ENCODE measurements at regions not wholly inside any gene's neighbourhood (a gene's known extent, or its start where the extent isn't known, plus 50 kb on each side); places are given as distances from the start of the nearest gene placed in this dataset.

DNA sequence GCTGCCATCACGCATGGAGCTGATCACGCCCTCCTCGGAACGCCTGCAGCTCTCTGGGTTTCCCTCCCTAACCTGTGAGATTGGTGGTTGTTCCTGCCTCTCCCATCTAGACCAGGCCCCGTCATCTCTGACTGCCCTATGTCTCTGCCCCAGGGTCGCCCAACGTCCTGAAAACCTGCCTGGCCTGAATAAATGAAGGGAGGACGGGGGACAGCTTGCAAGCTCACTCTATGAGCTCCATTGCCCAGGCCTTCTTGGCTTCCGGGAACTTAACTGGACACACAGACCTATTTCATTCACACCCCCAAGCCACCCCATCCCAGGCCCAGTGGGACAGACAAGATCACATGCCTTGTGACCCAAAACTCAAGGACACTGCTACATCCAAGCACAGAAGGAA lies 274.2 kb downstream of the XXYLT1 start:
- TF ChIP-seq RAD21 (IDR thresholded peaks at IDR 0.05; ENCODE audit: low read depth) (no peak), TAF1 (IDR thresholded peaks at IDR 0.05; ENCODE audit: low read depth) (no peak), EGR1 (IDR thresholded peaks at IDR 0.05) (no peak), YY1 (IDR thresholded peaks at IDR 0.05; ENCODE audit: low read depth) (no peak), TEAD4 (IDR thresholded peaks at IDR 0.05) (no peak), CREB1 (IDR thresholded peaks at IDR 0.05; ENCODE audit: low read depth) (no peak), EP300 (IDR thresholded peaks at IDR 0.05; ENCODE audit: borderline replicate concordance) (no peak), CEBPB (IDR thresholded peaks at IDR 0.05) (no peak), NFIC (IDR thresholded peaks at IDR 0.05) (no peak)
- TF ChIP-seq, protein P1, sequence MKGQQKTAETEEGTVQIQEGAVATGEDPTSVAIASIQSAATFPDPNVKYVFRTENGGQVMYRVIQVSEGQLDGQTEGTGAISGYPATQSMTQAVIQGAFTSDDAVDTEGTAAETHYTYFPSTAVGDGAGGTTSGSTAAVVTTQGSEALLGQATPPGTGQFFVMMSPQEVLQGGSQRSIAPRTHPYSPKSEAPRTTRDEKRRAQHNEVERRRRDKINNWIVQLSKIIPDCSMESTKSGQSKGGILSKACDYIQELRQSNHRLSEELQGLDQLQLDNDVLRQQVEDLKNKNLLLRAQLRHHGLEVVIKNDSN (IDR thresholded peaks at IDR 0.05), result no peak
- TF ChIP-seq, protein P2, sequence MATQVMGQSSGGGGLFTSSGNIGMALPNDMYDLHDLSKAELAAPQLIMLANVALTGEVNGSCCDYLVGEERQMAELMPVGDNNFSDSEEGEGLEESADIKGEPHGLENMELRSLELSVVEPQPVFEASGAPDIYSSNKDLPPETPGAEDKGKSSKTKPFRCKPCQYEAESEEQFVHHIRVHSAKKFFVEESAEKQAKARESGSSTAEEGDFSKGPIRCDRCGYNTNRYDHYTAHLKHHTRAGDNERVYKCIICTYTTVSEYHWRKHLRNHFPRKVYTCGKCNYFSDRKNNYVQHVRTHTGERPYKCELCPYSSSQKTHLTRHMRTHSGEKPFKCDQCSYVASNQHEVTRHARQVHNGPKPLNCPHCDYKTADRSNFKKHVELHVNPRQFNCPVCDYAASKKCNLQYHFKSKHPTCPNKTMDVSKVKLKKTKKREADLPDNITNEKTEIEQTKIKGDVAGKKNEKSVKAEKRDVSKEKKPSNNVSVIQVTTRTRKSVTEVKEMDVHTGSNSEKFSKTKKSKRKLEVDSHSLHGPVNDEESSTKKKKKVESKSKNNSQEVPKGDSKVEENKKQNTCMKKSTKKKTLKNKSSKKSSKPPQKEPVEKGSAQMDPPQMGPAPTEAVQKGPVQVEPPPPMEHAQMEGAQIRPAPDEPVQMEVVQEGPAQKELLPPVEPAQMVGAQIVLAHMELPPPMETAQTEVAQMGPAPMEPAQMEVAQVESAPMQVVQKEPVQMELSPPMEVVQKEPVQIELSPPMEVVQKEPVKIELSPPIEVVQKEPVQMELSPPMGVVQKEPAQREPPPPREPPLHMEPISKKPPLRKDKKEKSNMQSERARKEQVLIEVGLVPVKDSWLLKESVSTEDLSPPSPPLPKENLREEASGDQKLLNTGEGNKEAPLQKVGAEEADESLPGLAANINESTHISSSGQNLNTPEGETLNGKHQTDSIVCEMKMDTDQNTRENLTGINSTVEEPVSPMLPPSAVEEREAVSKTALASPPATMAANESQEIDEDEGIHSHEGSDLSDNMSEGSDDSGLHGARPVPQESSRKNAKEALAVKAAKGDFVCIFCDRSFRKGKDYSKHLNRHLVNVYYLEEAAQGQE (IDR thresholded peaks at IDR 0.05; ENCODE audit: low read depth), result no peak

- TF ChIP-seq TAF1 (IDR thresholded peaks at IDR 0.05; ENCODE audit: low read depth), result no peak
- no peak for TF ChIP-seq EP300 (IDR thresholded peaks at IDR 0.05; ENCODE audit: borderline replicate concordance)
- TF ChIP-seq EGR1 (IDR thresholded peaks at IDR 0.05), result no peak
These were observed 272.5 kb downstream of the XXYLT1 start for GRCh38 chr3:194998417-194998816.

- TF ChIP-seq CREB1 (IDR thresholded peaks at IDR 0.05; ENCODE audit: low read depth) (no peak), FOXM1 (IDR thresholded peaks at IDR 0.05; ENCODE audit: borderline replicate concordance, low read depth) (no peak), NFIC (IDR thresholded peaks at IDR 0.05) (no peak), ZBTB7A (IDR thresholded peaks at IDR 0.05; ENCODE audit: low read depth) (no peak), TAF1 (IDR thresholded peaks at IDR 0.05; ENCODE audit: low read depth) (no peak), TEAD4 (IDR thresholded peaks at IDR 0.05) (no peak), EP300 (IDR thresholded peaks at IDR 0.05; ENCODE audit: borderline replicate concordance) (no peak), EGR1 (IDR thresholded peaks at IDR 0.05) (no peak), TCF12 (IDR thresholded peaks at IDR 0.05; ENCODE audit: low read depth) (no peak), RAD21 (IDR thresholded peaks at IDR 0.05; ENCODE audit: low read depth) (no peak), YY1 (IDR thresholded peaks at IDR 0.05; ENCODE audit: low read depth) (no peak)
- TF ChIP-seq, protein P1 (IDR thresholded peaks at IDR 0.05), result no peak
- TF ChIP-seq, protein P3, sequence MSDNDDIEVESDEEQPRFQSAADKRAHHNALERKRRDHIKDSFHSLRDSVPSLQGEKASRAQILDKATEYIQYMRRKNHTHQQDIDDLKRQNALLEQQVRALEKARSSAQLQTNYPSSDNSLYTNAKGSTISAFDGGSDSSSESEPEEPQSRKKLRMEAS (IDR thresholded peaks at IDR 0.05), result no peak
- TF ChIP-seq, protein P2 (IDR thresholded peaks at IDR 0.05; ENCODE audit: low read depth), result no peak
These were observed 272.0 kb downstream of the XXYLT1 start for GRCh38 chr3:194998948-194999347.

- TF ChIP-seq, protein P3 (IDR thresholded peaks at IDR 0.05), result no peak
- no peak for TF ChIP-seq RAD21 (IDR thresholded peaks at IDR 0.05; ENCODE audit: low read depth)
- no peak for TF ChIP-seq EP300 (IDR thresholded peaks at IDR 0.05; ENCODE audit: borderline replicate concordance)
- no peak for TF ChIP-seq FOXM1 (IDR thresholded peaks at IDR 0.05; ENCODE audit: borderline replicate concordance, low read depth)
- no peak for TF ChIP-seq CEBPB (IDR thresholded peaks at IDR 0.05)
- no peak for TF ChIP-seq YY1 (IDR thresholded peaks at IDR 0.05; ENCODE audit: low read depth)
- no peak for TF ChIP-seq ZBTB7A (IDR thresholded peaks at IDR 0.05; ENCODE audit: low read depth)
- no peak for TF ChIP-seq NFIC (IDR thresholded peaks at IDR 0.05)
- no peak for TF ChIP-seq TCF12 (IDR thresholded peaks at IDR 0.05; ENCODE audit: low read depth)
- TF ChIP-seq CREB1 (IDR thresholded peaks at IDR 0.05; ENCODE audit: low read depth), result no peak
- no peak for TF ChIP-seq TEAD4 (IDR thresholded peaks at IDR 0.05)
- no peak for TF ChIP-seq EGR1 (IDR thresholded peaks at IDR 0.05)
- TF ChIP-seq, protein P1 (IDR thresholded peaks at IDR 0.05), result no peak
- TF ChIP-seq, protein P2 (IDR thresholded peaks at IDR 0.05; ENCODE audit: low read depth), result no peak
These were observed 271.5 kb downstream of the XXYLT1 start for GRCh38 chr3:194999491-194999890.
